Panc1 (cell line): ENCODE measurements at regions not wholly inside any gene's neighbourhood (a gene's known extent, or its start where the extent isn't known, plus 50 kb on each side); places are given as distances from the start of the nearest gene placed in this dataset.

Experiments
- ATAC-seq: fragments of 200-7000 bp; cut with Tn5 transposase; 2 replicates; pipeline ENCODE4 v1.9.1; 2020; ENCODE audit warnings: mild to moderate bottlenecking, moderate library complexity
- BruUV-seq: library from RNA; stranded (reverse); fragments of 400-500 nt; replicated peaks from 2 replicates; lab custom pipeline; 2021; lab: Mats Ljungman, UMichigan
- CTCF ChIA-PET: fragments of 300-600 bp; sonication (Branson Sonifier 250); formaldehyde crosslinking; loops from one replicate; lab custom pipeline; 2022; ENCODE audit warnings: antibody characterized with exemption; lab: Charles Lee
- POLR2A ChIA-PET: fragments of 300-600 bp; sonication (Branson Sonifier 250); formaldehyde crosslinking; loops from one replicate; lab custom pipeline; 2022; ENCODE audit warnings: antibody characterized with exemption; lab: Charles Lee
- DNase-seq: peaks from one replicate; pipeline ENCODE4 v3.0.0-alpha.2; 2010; ENCODE audit warnings: low read depth, low spot score
- H3K27ac ChIP-seq: 2 replicates; pipeline ENCODE4 v1.5.1; 2011; ENCODE audit warnings: mild to moderate bottlenecking, low read length, inconsistent platforms
- H3K27me3 ChIP-seq: fragments of 200-500 bp; sonication (Bioruptor generic); 2 replicates; pipeline ENCODE4 v1.6.0; 2014; ENCODE audit warnings: low read length, inconsistent platforms; ENCODE audit not compliant: control insufficient read depth, insufficient read depth
- H3K36me3 ChIP-seq: fragments of 200-500 bp; sonication (Bioruptor generic); 2 replicates; pipeline ENCODE4 v1.5.1; 2014; ENCODE audit warnings: inconsistent platforms, mild to moderate bottlenecking, low read length, moderate library complexity; ENCODE audit not compliant: control insufficient read depth, insufficient read depth
- H3K4me1 ChIP-seq: 2 replicates; pipeline ENCODE4 v1.5.1; 2011; ENCODE audit warnings: inconsistent platforms, mild to moderate bottlenecking, low read length, moderate library complexity; ENCODE audit not compliant: control insufficient read depth, insufficient read depth
- H3K4me3 ChIP-seq, 2 experiments: 2 replicates each; pipeline ENCODE4 v1.5.1; 2011 to 2012; ENCODE audit warnings: low read depth in 2 of 2, low read length in 2 of 2, mild to moderate bottlenecking in 2 of 2, inconsistent platforms in 1 of 2, moderate library complexity in 1 of 2
- H3K9me3 ChIP-seq: fragments of 200-500 bp; sonication (Bioruptor generic); 2 replicates; pipeline ENCODE4 v1.5.1; 2014; ENCODE audit warnings: low read depth, mild to moderate bottlenecking, inconsistent platforms, low read length, moderate library complexity; ENCODE audit not compliant: control insufficient read depth, insufficient read depth
- CTCF ChIP-seq: fragments of 450-650 bp; IDR thresholded peaks from 2 replicates; pipeline ENCODE4 v1.5.1; 2017; ENCODE audit warnings: mild to moderate bottlenecking
- POLR2AphosphoS5 ChIP-seq: IDR thresholded peaks from 2 replicates; pipeline ENCODE4 v1.6.1; 2012; ENCODE audit warnings: mild to moderate bottlenecking, low read depth, low read length, moderate library complexity
- SIN3A ChIP-seq: IDR thresholded peaks from 2 replicates; pipeline ENCODE4 v1.6.1; 2012; ENCODE audit warnings: low read depth, mild to moderate bottlenecking, low read length, moderate library complexity, borderline replicate concordance; ENCODE audit not compliant: insufficient read depth
- TCF7L2 ChIP-seq: IDR thresholded peaks from 2 replicates; pipeline ENCODE4 v1.6.1; 2011; ENCODE audit warnings: mild to moderate bottlenecking, low read depth, low read length, inconsistent platforms
- in situ Hi-C: cut with HindIII; loops from 2 replicates; pipeline ENCODE4 v1.10.0; 2016; ENCODE audit warnings: low sequenced_read_pairs, low pct_unique_long_range_greater_than_20kb
- intact Hi-C: fragments of 100-400 bp; cut with micrococcal nuclease; formaldehyde crosslinking; loops from one replicate; pipeline ENCODE4 v1.10.0; 2022; ENCODE audit not compliant: unreplicated experiment
- TF ChIP-seq, protein P1 (sequence below), 2 experiments: IDR thresholded peaks; 2 replicates each; pipeline ENCODE4 v1.6.1; 2011 to 2012; ENCODE audit warnings: low read depth in 2 of 2, control low read depth in 1 of 2, low read length in 1 of 2, mild to moderate bottlenecking in 1 of 2, moderate library complexity in 1 of 2; ENCODE audit not compliant: insufficient read depth in 1 of 2

GRCh38 chr6:56299916-56300315 lies 52.5 kb upstream of the COL21A1 start:
- ChIA-PET POLR2A (no interaction called here), CTCF (no interaction called here)
- intact Hi-C loops (loop anchor here (10.0 kb wide), 2 partner anchors 415 to 855 kb away; no protein-coding TSS in a partner anchor), in situ Hi-C loops (no loop called here)
- no peak for ATAC-seq
- no peak overlapping the region for H3K4me3 ChIP-seq
- no TSS peak for BruUV-seq
- no peaks in the 10 kb centered on the region for H3K27me3 ChIP-seq
- H3K9me3 ChIP-seq: no peaks in the 10 kb centered on the region
- H3K36me3 ChIP-seq: no peaks in the 10 kb centered on the region
- TF ChIP-seq TCF7L2 (no peak), POLR2AphosphoS5 (no peak), SIN3A (no peak), CTCF (no peak)
- TF ChIP-seq, protein P1, sequence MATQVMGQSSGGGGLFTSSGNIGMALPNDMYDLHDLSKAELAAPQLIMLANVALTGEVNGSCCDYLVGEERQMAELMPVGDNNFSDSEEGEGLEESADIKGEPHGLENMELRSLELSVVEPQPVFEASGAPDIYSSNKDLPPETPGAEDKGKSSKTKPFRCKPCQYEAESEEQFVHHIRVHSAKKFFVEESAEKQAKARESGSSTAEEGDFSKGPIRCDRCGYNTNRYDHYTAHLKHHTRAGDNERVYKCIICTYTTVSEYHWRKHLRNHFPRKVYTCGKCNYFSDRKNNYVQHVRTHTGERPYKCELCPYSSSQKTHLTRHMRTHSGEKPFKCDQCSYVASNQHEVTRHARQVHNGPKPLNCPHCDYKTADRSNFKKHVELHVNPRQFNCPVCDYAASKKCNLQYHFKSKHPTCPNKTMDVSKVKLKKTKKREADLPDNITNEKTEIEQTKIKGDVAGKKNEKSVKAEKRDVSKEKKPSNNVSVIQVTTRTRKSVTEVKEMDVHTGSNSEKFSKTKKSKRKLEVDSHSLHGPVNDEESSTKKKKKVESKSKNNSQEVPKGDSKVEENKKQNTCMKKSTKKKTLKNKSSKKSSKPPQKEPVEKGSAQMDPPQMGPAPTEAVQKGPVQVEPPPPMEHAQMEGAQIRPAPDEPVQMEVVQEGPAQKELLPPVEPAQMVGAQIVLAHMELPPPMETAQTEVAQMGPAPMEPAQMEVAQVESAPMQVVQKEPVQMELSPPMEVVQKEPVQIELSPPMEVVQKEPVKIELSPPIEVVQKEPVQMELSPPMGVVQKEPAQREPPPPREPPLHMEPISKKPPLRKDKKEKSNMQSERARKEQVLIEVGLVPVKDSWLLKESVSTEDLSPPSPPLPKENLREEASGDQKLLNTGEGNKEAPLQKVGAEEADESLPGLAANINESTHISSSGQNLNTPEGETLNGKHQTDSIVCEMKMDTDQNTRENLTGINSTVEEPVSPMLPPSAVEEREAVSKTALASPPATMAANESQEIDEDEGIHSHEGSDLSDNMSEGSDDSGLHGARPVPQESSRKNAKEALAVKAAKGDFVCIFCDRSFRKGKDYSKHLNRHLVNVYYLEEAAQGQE (IDR thresholded peaks at IDR 0.05; ENCODE audit: insufficient read depth in 1 of 2, low read depth in 2 of 2, low read length in 1 of 2): no peak
- peaks cover 3% of the 10 kb centered on the region; the same call in 1 of the 2 replicates for H3K4me1 ChIP-seq
- H3K27ac ChIP-seq: no peak overlapping the region
- DNase-seq: no peak

- Histone ChIP-seq H3K9me3 (no peaks in the 10 kb centered on the region), H3K27me3 (no peaks in the 10 kb centered on the region), H3K36me3 (no peaks in the 10 kb centered on the region), H3K4me1 (peaks cover 7% of the 10 kb centered on the region; the same call in 1 of the 2 replicates), H3K4me3 (no peak overlapping the region), H3K27ac (no peak overlapping the region; the same call in 1 of the 2 replicates)
- POLR2A ChIA-PET: no interaction called here
- CTCF ChIA-PET: no interaction called here
- intact Hi-C loops: loop anchor here (10.0 kb wide), 2 partner anchors 413 to 853 kb away; no protein-coding TSS in a partner anchor
- TF ChIP-seq CTCF (no peak), TCF7L2 (no peak), SIN3A (no peak), POLR2AphosphoS5 (no peak)
- TF ChIP-seq, protein P1 (IDR thresholded peaks at IDR 0.05; ENCODE audit: insufficient read depth in 1 of 2, low read depth in 2 of 2, low read length in 1 of 2): no peak
- no TSS peak for BruUV-seq
- DNase-seq (no peak), ATAC-seq (no peak)
- in situ Hi-C loops: no loop called here
Observed at GRCh38 chr6:56297022-56297989, 49.9 kb upstream of the COL21A1 start.
